ENCODE measurements at regions not wholly inside any gene's neighbourhood (a gene's known extent, or its start where the extent isn't known, plus 50 kb on each side); places are given as distances from the start of the nearest gene placed in this dataset.

- DNase-seq (no peak), ATAC-seq (replicated peaks) (no peak)
- Mint-ChIP-seq H3K27me3 (peaks cover 20 to 40% of the 10 kb centered on the region in 2 donors), H3K36me3 (ENCODE audit: insufficient read depth) (no peaks in the 10 kb centered on the region), H3K27ac (no peak overlapping the region), H3K4me1 (ENCODE audit: low read depth in 2 of 2) (no peaks in the 10 kb centered on the region), H3K4me3 (no peak overlapping the region), H3K9me3 (no peaks in the 10 kb centered on the region)
Measured at GRCh38 chr6:3566812-3567211, 110.0 kb upstream of the SLC22A23 start.

GRCh38 chr6:3565291-3565690, 108.4 kb upstream of the SLC22A23 start:
- Mint-ChIP-seq H3K4me3 (no peak overlapping the region), H3K27ac (no peak overlapping the region), H3K27me3 (peaks cover 19 to 30% of the 10 kb centered on the region in 2 donors), H3K36me3 (ENCODE audit: insufficient read depth) (no peaks in the 10 kb centered on the region), H3K9me3 (no peaks in the 10 kb centered on the region), H3K4me1 (ENCODE audit: low read depth in 2 of 2) (no peaks in the 10 kb centered on the region)
- no peak for ATAC-seq (replicated peaks)
- no peak for DNase-seq

GRCh38 chr6:3561725-3562124, 104.9 kb upstream of the SLC22A23 start:
- no peak overlapping the region for H3K4me3 Mint-ChIP-seq
- ATAC-seq (replicated peaks) (no peak), DNase-seq (no peak)
- no peak overlapping the region for H3K27ac Mint-ChIP-seq
- H3K4me1 Mint-ChIP-seq (ENCODE audit: low read depth in 2 of 2), result no peaks in the 10 kb centered on the region
- no peaks in the 10 kb centered on the region for H3K9me3 Mint-ChIP-seq
- H3K36me3 Mint-ChIP-seq (ENCODE audit: insufficient read depth), result no peaks in the 10 kb centered on the region
- peaks cover 22 to 48% of the 10 kb centered on the region in 2 donors for H3K27me3 Mint-ChIP-seq

- no peak for ATAC-seq (replicated peaks)
- Mint-ChIP-seq H3K27ac (no peak overlapping the region), H3K27me3 (peaks cover 34 to 61% of the 10 kb centered on the region in 2 donors), H3K4me3 (no peak overlapping the region), H3K9me3 (no peaks in the 10 kb centered on the region), H3K36me3 (ENCODE audit: insufficient read depth) (no peaks in the 10 kb centered on the region), H3K4me1 (ENCODE audit: low read depth in 2 of 2) (no peaks in the 10 kb centered on the region)
- DNase-seq, result no peak
Measured at GRCh38 chr6:3560211-3560610, 103.4 kb upstream of the SLC22A23 start.

- H3K27ac Mint-ChIP-seq, result no peak overlapping the region
- DNase-seq, result no peak
- H3K27me3 Mint-ChIP-seq, result peaks cover 34 to 61% of the 10 kb centered on the region in 2 donors
- no peaks in the 10 kb centered on the region for H3K36me3 Mint-ChIP-seq (ENCODE audit: insufficient read depth)
- no peak for ATAC-seq (replicated peaks)
- H3K4me1 Mint-ChIP-seq (ENCODE audit: low read depth in 2 of 2), result no peaks in the 10 kb centered on the region
- H3K9me3 Mint-ChIP-seq, result no peaks in the 10 kb centered on the region
- no peak overlapping the region for H3K4me3 Mint-ChIP-seq
Measured at GRCh38 chr6:3559561-3559960, 102.7 kb upstream of the SLC22A23 start.

GRCh38 chr6:3557336-3557735, 100.5 kb upstream of the SLC22A23 start:
- peaks cover 39 to 60% of the 10 kb centered on the region in 2 donors for H3K27me3 Mint-ChIP-seq
- no peaks in the 10 kb centered on the region for H3K4me1 Mint-ChIP-seq (ENCODE audit: low read depth in 2 of 2)
- DNase-seq (no peak), ATAC-seq (replicated peaks) (no peak)
- no peak overlapping the region for H3K4me3 Mint-ChIP-seq
- H3K27ac Mint-ChIP-seq, result no peak overlapping the region
- no peaks in the 10 kb centered on the region for H3K9me3 Mint-ChIP-seq
- H3K36me3 Mint-ChIP-seq (ENCODE audit: insufficient read depth), result no peaks in the 10 kb centered on the region

- no peaks in the 10 kb centered on the region for H3K9me3 Mint-ChIP-seq
- no peak for ATAC-seq (replicated peaks)
- no peak overlapping the region for H3K27ac Mint-ChIP-seq
- H3K4me3 Mint-ChIP-seq, result no peak overlapping the region
- no peaks in the 10 kb centered on the region for H3K4me1 Mint-ChIP-seq (ENCODE audit: low read depth in 2 of 2)
- H3K36me3 Mint-ChIP-seq (ENCODE audit: insufficient read depth), result no peaks in the 10 kb centered on the region
- DNase-seq, result no peak
- peaks cover 33 to 44% of the 10 kb centered on the region in 2 donors for H3K27me3 Mint-ChIP-seq
Measured at GRCh38 chr6:3553254-3553653, 96.4 kb upstream of the SLC22A23 start.

GRCh38 chr6:3551716-3552511, 95.1 kb upstream of the SLC22A23 start:
- Mint-ChIP-seq H3K27ac (no peak overlapping the region), H3K4me1 (ENCODE audit: low read depth in 2 of 2) (no peaks in the 10 kb centered on the region), H3K36me3 (ENCODE audit: insufficient read depth) (no peaks in the 10 kb centered on the region), H3K27me3 (peaks cover 37 to 43% of the 10 kb centered on the region in 2 donors), H3K9me3 (no peaks in the 10 kb centered on the region), H3K4me3 (no peak overlapping the region)
- ATAC-seq (replicated peaks) (no peak), DNase-seq (no peak)

GRCh38 chr6:3549314-3549940, 92.6 kb upstream of the SLC22A23 start:
- Mint-ChIP-seq H3K27ac (no peak overlapping the region), H3K27me3 (peaks cover 23 to 26% of the 10 kb centered on the region in 2 donors), H3K36me3 (ENCODE audit: insufficient read depth) (no peaks in the 10 kb centered on the region), H3K4me3 (no peak overlapping the region), H3K4me1 (ENCODE audit: low read depth in 2 of 2) (no peaks in the 10 kb centered on the region), H3K9me3 (no peaks in the 10 kb centered on the region)
- no peak for DNase-seq
- no peak for ATAC-seq (replicated peaks)

- ATAC-seq (replicated peaks), result no peak
- Mint-ChIP-seq H3K9me3 (no peaks in the 10 kb centered on the region), H3K4me1 (ENCODE audit: low read depth in 2 of 2) (no peaks in the 10 kb centered on the region), H3K27me3 (peaks cover 20 to 27% of the 10 kb centered on the region in 2 donors), H3K36me3 (ENCODE audit: insufficient read depth) (no peaks in the 10 kb centered on the region), H3K27ac (no peak overlapping the region), H3K4me3 (no peak overlapping the region)
- no peak for DNase-seq
Measured at GRCh38 chr6:3546121-3546520, 89.3 kb upstream of the SLC22A23 start.

GRCh38 chr6:3545156-3545555, 88.3 kb upstream of the SLC22A23 start:
- peaks cover 20 to 27% of the 10 kb centered on the region in 2 donors for H3K27me3 Mint-ChIP-seq
- H3K36me3 Mint-ChIP-seq (ENCODE audit: insufficient read depth), result no peaks in the 10 kb centered on the region
- no peak overlapping the region for H3K4me3 Mint-ChIP-seq
- ATAC-seq (replicated peaks) (no peak), DNase-seq (no peak)
- H3K4me1 Mint-ChIP-seq (ENCODE audit: low read depth in 2 of 2), result no peaks in the 10 kb centered on the region
- no peaks in the 10 kb centered on the region for H3K9me3 Mint-ChIP-seq
- H3K27ac Mint-ChIP-seq, result no peak overlapping the region

- Mint-ChIP-seq H3K4me3 (no peak overlapping the region), H3K27ac (no peak overlapping the region)
Measured at GRCh38 chr6:3542032-3542640, 85.3 kb upstream of the SLC22A23 start.

GRCh38 chr6:3541006-3541585, 84.2 kb upstream of the SLC22A23 start:
- Mint-ChIP-seq H3K27me3 (peaks cover 22 to 25% of the 10 kb centered on the region in 2 donors), H3K27ac (no peak overlapping the region), H3K9me3 (no peaks in the 10 kb centered on the region), H3K36me3 (ENCODE audit: insufficient read depth) (no peaks in the 10 kb centered on the region), H3K4me1 (ENCODE audit: low read depth in 2 of 2) (no peaks in the 10 kb centered on the region), H3K4me3 (no peak overlapping the region)
- no peak for ATAC-seq (replicated peaks)
- no peak for DNase-seq

More at GRCh38 chr6:3542032-3542640, 85.3 kb upstream of the SLC22A23 start:
- Mint-ChIP-seq H3K4me1 (ENCODE audit: low read depth in 2 of 2) (no peaks in the 10 kb centered on the region), H3K36me3 (ENCODE audit: insufficient read depth) (no peaks in the 10 kb centered on the region), H3K9me3 (no peaks in the 10 kb centered on the region), H3K27me3 (peaks cover 22 to 25% of the 10 kb centered on the region in 2 donors)
- DNase-seq (no peak), ATAC-seq (replicated peaks) (no peak)

Measured in effector memory CD8-positive, alpha-beta T cell (primary cell).